ENCODE measurements at regions not wholly inside any gene's neighbourhood (a gene's known extent, or its start where the extent isn't known, plus 50 kb on each side); places are given as distances from the start of the nearest gene placed in this dataset.

GRCh38 chr5:25964009-25964372 lies 1074.4 kb downstream of the CDH9 start:
- FAIRE-seq = no peak

DNA sequence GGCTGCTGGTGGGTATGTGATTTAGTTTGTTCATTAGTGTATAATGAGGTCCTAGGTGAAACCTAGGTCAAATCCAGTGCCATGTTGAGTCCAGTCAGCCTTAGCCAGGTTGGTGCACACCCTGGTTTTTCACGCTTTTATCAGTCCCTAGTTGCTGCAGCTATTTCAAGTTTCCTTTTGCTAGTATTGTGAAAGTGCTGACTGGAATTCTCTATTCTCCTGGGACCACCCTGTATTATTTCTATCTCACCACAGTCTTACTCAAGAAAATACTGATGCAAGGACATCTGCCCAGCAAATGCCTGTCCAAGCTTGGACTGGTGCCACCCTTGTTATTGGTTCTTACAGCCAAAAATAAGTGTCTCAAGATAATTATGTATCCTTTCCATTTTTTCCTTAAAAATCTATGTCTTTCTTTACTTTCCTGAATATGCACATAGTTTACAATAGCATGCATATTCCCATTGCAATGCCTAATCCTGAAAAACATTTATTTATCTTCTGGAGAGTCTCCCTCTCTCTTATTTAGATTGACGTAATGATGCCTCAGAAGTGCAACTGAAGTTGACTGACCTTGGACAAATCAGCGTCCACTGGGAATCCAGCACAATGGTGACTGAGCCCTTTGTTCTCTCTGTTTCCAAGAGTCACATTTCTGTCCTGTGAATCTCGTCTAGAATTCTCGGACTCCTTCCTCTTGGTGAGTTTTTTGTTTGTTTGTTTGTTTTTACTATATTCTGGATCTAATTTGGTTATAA lies 1075.0 kb downstream of the CDH9 start:
- no peak for FAIRE-seq

DNA sequence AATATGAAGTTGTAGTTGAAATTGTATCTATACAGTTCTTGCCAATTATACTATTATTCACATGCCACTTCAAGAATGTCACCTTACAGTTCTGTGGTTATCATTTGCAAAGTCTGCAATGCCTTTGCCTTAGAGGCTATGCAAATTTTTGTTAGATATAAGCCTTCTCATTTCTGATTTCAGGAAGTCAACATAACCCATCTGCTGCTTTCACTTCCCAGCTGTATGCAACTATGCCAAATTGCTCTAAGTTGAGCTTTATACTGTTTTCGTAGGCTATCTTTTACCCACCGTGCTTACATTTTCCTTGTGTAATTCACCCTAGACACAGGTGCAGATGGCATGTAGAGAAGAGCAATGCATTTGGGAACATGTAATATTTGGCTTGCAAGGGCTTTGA lies 1083.0 kb downstream of the CDH9 start:
- no peak for FAIRE-seq

DNA sequence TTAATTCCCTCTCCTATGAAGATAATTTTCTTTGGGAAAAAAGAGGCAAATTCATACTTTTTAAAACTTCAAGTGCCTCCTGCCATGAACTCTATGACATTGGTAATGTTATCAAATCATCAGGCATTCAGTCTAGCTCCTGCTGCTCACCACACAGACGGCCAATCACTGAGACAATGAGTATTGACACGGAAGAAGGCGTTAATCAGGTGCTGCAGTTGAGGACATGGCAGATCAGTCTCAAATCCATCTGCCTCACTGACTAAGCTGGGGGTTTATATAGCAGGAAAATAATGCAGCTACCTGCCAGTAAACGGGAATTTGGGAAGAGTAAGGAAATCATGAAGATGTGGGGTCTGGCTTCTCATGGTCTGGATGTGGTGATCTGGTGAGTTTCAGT lies 1087.7 kb downstream of the CDH9 start:
- FAIRE-seq = no peak

DNA sequence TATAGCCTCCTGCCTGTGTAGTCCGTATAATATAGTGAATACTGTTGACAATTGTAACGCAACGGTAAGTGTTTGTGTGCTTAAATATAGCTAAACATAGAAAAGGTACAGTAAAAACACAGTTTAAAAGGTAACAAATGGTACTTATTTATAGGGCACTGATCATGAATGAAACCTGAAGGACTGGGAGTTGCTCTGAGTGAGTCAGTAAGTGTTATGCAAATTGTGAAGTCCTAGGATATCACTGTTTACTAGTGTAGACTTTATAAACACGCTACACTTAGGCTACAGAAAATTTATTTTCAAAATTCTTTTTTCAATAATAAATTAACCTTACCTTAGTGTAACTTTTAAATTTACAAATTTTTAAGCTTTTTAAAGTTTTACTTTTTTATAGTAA lies 1090.1 kb downstream of the CDH9 start:
- FAIRE-seq = no peak

GRCh38 chr5:25944786-25945185 lies 1093.6 kb downstream of the CDH9 start:
- no peak for FAIRE-seq

DNA sequence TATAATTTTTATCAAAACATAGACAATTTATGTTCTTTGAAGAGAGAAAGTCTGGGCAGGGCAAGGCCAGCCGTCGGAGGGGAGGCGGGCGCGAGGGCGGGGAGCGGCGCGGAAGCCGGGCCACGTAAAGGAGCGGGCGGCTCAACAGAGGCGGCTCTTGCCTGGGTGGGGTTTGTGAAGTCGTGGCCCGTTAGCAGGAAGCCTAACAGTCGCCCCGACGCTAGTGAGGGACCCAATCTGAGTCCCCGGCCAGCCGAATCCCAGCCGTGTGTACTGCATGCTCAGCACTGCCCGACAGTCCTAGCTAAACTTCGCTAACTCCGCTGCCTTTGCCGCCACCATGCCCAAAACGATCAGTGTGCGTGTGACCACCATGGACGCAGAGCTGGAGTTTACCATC lies 1129.2 kb downstream of the CDH9 start:
- no peak for FAIRE-seq

DNA sequence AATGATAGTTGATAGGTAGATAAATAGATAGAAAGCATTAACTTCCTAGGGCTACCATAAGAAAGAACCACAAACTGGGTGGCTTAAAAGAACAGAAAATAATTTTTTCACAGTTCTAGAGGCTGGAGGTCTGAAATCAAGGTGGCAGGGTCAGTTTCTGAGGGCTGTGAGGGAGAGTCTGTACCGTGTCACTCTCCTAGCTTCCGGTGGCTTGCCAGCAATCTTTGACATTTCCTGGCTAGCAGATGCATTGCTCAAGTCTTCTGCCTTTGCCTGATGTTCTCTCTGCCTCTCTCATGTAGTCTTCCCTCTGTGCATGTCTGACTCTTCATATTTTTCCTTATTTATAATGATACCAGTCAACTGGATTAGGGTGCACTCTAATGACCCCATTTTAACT lies 1132.7 kb downstream of the CDH9 start:
- no peak for FAIRE-seq

- FAIRE-seq = no peak
These were observed 1146.2 kb downstream of the CDH9 start for GRCh38 chr5:25892211-25892610.

GRCh38 chr5:25891691-25892090 lies 1146.7 kb downstream of the CDH9 start:
- no peak for FAIRE-seq

DNA sequence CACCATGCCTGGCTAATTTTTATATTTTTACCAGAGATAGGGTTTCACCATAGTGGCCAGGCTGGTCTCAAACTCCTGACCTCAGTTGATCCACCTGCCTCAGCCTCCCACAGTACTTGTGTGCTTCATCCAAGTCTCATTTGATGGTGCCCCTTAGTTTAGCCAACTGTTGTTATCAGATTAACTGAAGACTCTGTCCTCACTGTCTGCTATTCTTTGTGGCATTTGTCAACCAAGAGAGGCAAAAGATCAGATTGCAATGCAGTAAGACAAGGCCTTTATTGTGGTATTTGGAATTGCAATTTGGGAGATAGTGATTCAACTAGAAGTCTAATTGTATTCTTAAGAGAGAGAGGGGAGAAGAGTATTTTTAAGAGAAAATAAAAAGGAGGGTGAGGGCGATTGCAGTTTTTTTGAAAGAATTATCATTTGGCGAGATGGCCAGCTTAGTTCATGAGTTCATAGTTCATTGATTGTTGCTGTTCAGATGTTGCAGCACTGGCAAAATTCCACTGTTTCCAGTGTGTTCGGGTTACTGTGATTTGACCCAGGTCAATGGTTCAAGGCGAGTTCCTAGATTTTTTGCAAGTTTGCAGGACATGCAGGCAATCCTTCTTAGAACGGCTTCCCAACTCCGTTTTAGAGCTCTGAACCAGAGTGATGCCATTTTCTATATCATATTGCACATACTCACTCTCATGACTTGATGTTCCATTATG lies 1156.9 kb downstream of the CDH9 start:
- FAIRE-seq = no peak

GRCh38 chr5:25863811-25864210 lies 1174.6 kb downstream of the CDH9 start:
- no peak for FAIRE-seq

DNA sequence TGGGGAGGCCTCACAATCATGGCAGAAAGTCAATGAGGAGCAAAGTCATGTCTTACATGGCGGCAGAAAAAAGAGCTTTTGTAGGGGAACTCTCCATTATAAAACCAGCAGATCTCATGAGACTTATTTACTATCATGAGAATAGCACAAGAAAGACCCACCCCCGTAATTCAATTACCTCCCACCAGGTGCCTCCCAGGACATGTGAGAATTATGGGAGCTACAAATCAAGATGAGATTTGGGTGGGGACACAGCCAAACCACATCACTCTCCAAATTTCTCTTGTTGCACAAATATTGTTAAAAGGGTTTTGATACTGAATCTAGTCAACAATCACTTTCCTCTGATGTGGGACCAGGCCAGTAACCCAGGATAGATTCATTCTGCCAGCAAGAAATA lies 1176.1 kb downstream of the CDH9 start:
- no peak for FAIRE-seq

- FAIRE-seq = no peak
These were observed 1180.4 kb downstream of the CDH9 start for GRCh38 chr5:25858019-25858418.

DNA sequence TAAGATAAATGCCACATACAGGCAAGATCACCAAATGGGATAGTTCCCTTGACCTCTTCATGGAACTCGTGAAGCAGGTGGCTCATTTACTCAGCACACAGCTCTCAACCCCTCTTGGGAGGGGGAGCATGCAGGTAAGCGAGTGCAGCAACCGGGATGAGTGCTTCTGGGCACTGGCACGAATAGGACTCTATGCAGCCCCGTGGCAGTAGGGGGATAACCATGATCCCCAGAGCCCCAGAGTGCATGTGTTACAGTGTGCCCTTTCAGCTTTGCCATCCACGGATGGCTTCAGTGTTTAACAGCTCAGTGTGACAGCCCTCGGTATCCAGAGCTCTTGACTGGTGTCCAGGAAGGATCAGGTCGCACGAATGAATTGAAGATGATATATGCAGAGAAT lies 1187.1 kb downstream of the CDH9 start:
- no peak for FAIRE-seq

DNA sequence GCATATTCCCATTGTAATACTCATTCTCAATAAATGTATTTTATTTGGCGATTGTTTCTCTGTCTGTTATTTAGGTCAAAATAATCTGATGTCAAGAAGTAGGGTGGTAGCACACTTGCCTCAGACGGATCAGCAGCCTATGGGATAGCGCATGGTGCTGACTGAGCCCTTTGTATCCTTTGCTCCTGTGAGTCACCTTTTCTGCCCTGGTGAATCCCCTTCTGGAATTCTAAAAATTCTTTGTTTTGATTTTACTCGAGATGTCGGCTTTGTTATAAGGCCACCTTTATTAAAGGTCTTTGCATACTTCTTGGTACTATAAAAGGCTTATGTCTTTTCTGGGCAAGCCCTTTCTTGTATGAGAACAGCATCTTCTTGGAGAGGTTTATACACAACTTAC lies 1187.8 kb downstream of the CDH9 start:
- FAIRE-seq = no peak

GRCh38 chr5:25849270-25849669 lies 1189.1 kb downstream of the CDH9 start:
- FAIRE-seq = no peak

DNA sequence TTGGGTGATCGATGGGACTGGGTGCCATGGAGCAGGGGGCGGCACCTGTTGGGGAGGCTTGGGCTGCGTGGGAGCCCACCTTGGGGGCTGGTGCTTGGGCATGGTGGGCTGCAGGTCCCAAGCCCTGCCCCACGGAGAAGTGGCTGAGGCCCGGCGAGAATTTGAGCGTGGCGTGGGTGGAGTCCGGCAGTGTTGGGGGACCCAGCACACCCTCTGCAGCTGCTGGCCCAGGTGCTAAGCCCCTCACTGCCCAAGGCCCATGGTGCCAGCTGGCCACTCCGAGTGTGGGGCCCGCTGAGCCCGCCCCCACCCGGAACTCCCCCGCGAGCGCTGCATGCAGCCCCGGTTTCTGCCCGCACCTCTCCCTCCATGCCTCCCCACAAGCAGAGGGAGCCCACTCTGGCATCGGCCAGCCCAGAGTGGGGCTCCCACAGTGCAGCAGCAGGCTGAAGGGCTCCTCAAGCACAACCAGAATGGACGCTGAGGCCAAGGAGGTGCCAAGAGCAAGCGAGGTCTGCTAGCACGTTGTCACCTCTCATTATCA lies 1178.6 kb upstream of the CDH10 start:
- no peak for FAIRE-seq
